ENCODE measurements at regions not wholly inside any gene's neighbourhood (a gene's known extent, or its start where the extent isn't known, plus 50 kb on each side); places are given as distances from the start of the nearest gene placed in this dataset.

- no peaks in the 10 kb centered on the region for H3K4me1 Mint-ChIP-seq (ENCODE audit: low read depth)
- H3K9me3 Mint-ChIP-seq: no peaks in the 10 kb centered on the region
- no peak overlapping the region for H3K4me3 Mint-ChIP-seq
- no peak overlapping the region for H3K27ac Mint-ChIP-seq
- no peaks in the 10 kb centered on the region for H3K27me3 Mint-ChIP-seq
- no peaks in the 10 kb centered on the region for H3K36me3 Mint-ChIP-seq (ENCODE audit: low read depth)
Measured at GRCh38 chr4:123893011-123893981, 496.7 kb downstream of the SPRY1 start.

- no peak overlapping the region for H3K4me3 Mint-ChIP-seq
Measured at GRCh38 chr4:123896446-123897071, 500.0 kb downstream of the SPRY1 start.

GRCh38 chr4:123898946-123899666 is 502.5 kb downstream of the SPRY1 start:
- H3K4me3 Mint-ChIP-seq: no peak overlapping the region
- H3K4me1 Mint-ChIP-seq (ENCODE audit: low read depth): no peaks in the 10 kb centered on the region
- H3K9me3 Mint-ChIP-seq: no peaks in the 10 kb centered on the region
- no peak overlapping the region for H3K27ac Mint-ChIP-seq
- no peaks in the 10 kb centered on the region for H3K36me3 Mint-ChIP-seq (ENCODE audit: low read depth)
- no peaks in the 10 kb centered on the region for H3K27me3 Mint-ChIP-seq

More at GRCh38 chr4:123896446-123897071, 500.0 kb downstream of the SPRY1 start:
- Mint-ChIP-seq H3K27ac (no peak overlapping the region), H3K4me1 (ENCODE audit: low read depth) (no peaks in the 10 kb centered on the region), H3K27me3 (no peaks in the 10 kb centered on the region), H3K9me3 (no peaks in the 10 kb centered on the region), H3K36me3 (ENCODE audit: low read depth) (no peaks in the 10 kb centered on the region)

GRCh38 chr4:123904882-123905281 is 508.3 kb downstream of the SPRY1 start:
- no peaks in the 10 kb centered on the region for H3K36me3 Mint-ChIP-seq (ENCODE audit: low read depth)
- no peaks in the 10 kb centered on the region for H3K9me3 Mint-ChIP-seq
- H3K4me1 Mint-ChIP-seq (ENCODE audit: low read depth): no peaks in the 10 kb centered on the region
- no peak overlapping the region for H3K27ac Mint-ChIP-seq
- no peak overlapping the region for H3K4me3 Mint-ChIP-seq
- no peaks in the 10 kb centered on the region for H3K27me3 Mint-ChIP-seq

GRCh38 chr4:123913598-123913997 is 517.0 kb downstream of the SPRY1 start:
- Mint-ChIP-seq H3K36me3 (ENCODE audit: low read depth) (no peaks in the 10 kb centered on the region), H3K27me3 (no peaks in the 10 kb centered on the region), H3K9me3 (peaks cover 4% of the 10 kb centered on the region), H3K4me3 (no peak overlapping the region), H3K4me1 (ENCODE audit: low read depth) (no peaks in the 10 kb centered on the region), H3K27ac (no peak overlapping the region)

- Mint-ChIP-seq H3K27ac (no peak overlapping the region), H3K9me3 (peaks cover under 1% of the 10 kb centered on the region), H3K36me3 (ENCODE audit: low read depth) (no peaks in the 10 kb centered on the region), H3K27me3 (no peaks in the 10 kb centered on the region), H3K4me3 (no peak overlapping the region), H3K4me1 (ENCODE audit: low read depth) (no peaks in the 10 kb centered on the region)
Measured at GRCh38 chr4:123916821-123917220, 520.2 kb downstream of the SPRY1 start.

- Mint-ChIP-seq H3K27me3 (peaks cover 3% of the 10 kb centered on the region), H3K9me3 (no peaks in the 10 kb centered on the region), H3K36me3 (ENCODE audit: low read depth) (no peaks in the 10 kb centered on the region), H3K4me3 (no peak overlapping the region), H3K27ac (no peak overlapping the region), H3K4me1 (ENCODE audit: low read depth) (no peaks in the 10 kb centered on the region)
Measured at GRCh38 chr4:123919576-123920098, 523.0 kb downstream of the SPRY1 start.

GRCh38 chr4:123921339-123921738 is 524.7 kb downstream of the SPRY1 start:
- Mint-ChIP-seq H3K9me3 (no peaks in the 10 kb centered on the region), H3K36me3 (ENCODE audit: low read depth) (no peaks in the 10 kb centered on the region), H3K27ac (no peak overlapping the region), H3K27me3 (peaks cover 9% of the 10 kb centered on the region), H3K4me3 (no peak overlapping the region), H3K4me1 (ENCODE audit: low read depth) (no peaks in the 10 kb centered on the region)

GRCh38 chr4:123922847-123923246 is 526.3 kb downstream of the SPRY1 start:
- H3K27ac Mint-ChIP-seq: no peak overlapping the region
- peaks cover 9% of the 10 kb centered on the region for H3K27me3 Mint-ChIP-seq
- no peaks in the 10 kb centered on the region for H3K9me3 Mint-ChIP-seq
- no peak overlapping the region for H3K4me3 Mint-ChIP-seq
- H3K36me3 Mint-ChIP-seq (ENCODE audit: low read depth): no peaks in the 10 kb centered on the region
- H3K4me1 Mint-ChIP-seq (ENCODE audit: low read depth): no peaks in the 10 kb centered on the region

GRCh38 chr4:123924536-123924935 is 527.9 kb downstream of the SPRY1 start:
- Mint-ChIP-seq H3K4me1 (ENCODE audit: low read depth) (no peaks in the 10 kb centered on the region), H3K27me3 (peaks cover 9% of the 10 kb centered on the region), H3K36me3 (ENCODE audit: low read depth) (no peaks in the 10 kb centered on the region), H3K9me3 (no peaks in the 10 kb centered on the region), H3K27ac (no peak overlapping the region), H3K4me3 (no peak overlapping the region)

- Mint-ChIP-seq H3K4me3 (no peak overlapping the region), H3K27me3 (peaks cover 7% of the 10 kb centered on the region), H3K4me1 (ENCODE audit: low read depth) (no peaks in the 10 kb centered on the region), H3K36me3 (ENCODE audit: low read depth) (no peaks in the 10 kb centered on the region), H3K9me3 (peaks cover 4% of the 10 kb centered on the region), H3K27ac (no peak overlapping the region)
Measured at GRCh38 chr4:123929565-123929964, 533.0 kb downstream of the SPRY1 start.

GRCh38 chr4:123930996-123931395 is 534.4 kb downstream of the SPRY1 start:
- Mint-ChIP-seq H3K27ac (no peak overlapping the region), H3K4me1 (ENCODE audit: low read depth) (no peaks in the 10 kb centered on the region), H3K4me3 (no peak overlapping the region), H3K27me3 (no peaks in the 10 kb centered on the region), H3K36me3 (ENCODE audit: low read depth) (no peaks in the 10 kb centered on the region), H3K9me3 (peaks cover 4% of the 10 kb centered on the region)

- Mint-ChIP-seq H3K27me3 (no peaks in the 10 kb centered on the region), H3K4me3 (no peak overlapping the region), H3K36me3 (ENCODE audit: low read depth) (no peaks in the 10 kb centered on the region), H3K27ac (no peak overlapping the region), H3K9me3 (peaks cover 4% of the 10 kb centered on the region), H3K4me1 (ENCODE audit: low read depth) (no peaks in the 10 kb centered on the region)
Measured at GRCh38 chr4:123934096-123934495, 537.5 kb downstream of the SPRY1 start.

- Mint-ChIP-seq H3K27ac (no peak overlapping the region), H3K4me1 (ENCODE audit: low read depth) (no peaks in the 10 kb centered on the region), H3K27me3 (no peaks in the 10 kb centered on the region), H3K9me3 (no peaks in the 10 kb centered on the region), H3K4me3 (no peak overlapping the region), H3K36me3 (ENCODE audit: low read depth) (no peaks in the 10 kb centered on the region)
Measured at GRCh38 chr4:123936621-123937043, 540.0 kb downstream of the SPRY1 start.

- no peak overlapping the region for H3K4me3 Mint-ChIP-seq
- no peaks in the 10 kb centered on the region for H3K9me3 Mint-ChIP-seq
- no peak overlapping the region for H3K27ac Mint-ChIP-seq
- H3K27me3 Mint-ChIP-seq: no peaks in the 10 kb centered on the region
- no peaks in the 10 kb centered on the region for H3K36me3 Mint-ChIP-seq (ENCODE audit: low read depth)
- no peaks in the 10 kb centered on the region for H3K4me1 Mint-ChIP-seq (ENCODE audit: low read depth)
Measured at GRCh38 chr4:123937581-123937980, 541.0 kb downstream of the SPRY1 start.

Measured in stimulated activated naive CD8-positive, alpha-beta T cell treated with anti-CD3 and anti-CD28 coated beads, Interleukin-15, Interleukin-2, amounts not matched to agents 100 ng/mL and 50 ng/mL, for 24 hours (primary cell).